ENCODE measurements at regions not wholly inside any gene's neighbourhood (a gene's known extent, or its start where the extent isn't known, plus 50 kb on each side); places are given as distances from the start of the nearest gene placed in this dataset.

DNA sequence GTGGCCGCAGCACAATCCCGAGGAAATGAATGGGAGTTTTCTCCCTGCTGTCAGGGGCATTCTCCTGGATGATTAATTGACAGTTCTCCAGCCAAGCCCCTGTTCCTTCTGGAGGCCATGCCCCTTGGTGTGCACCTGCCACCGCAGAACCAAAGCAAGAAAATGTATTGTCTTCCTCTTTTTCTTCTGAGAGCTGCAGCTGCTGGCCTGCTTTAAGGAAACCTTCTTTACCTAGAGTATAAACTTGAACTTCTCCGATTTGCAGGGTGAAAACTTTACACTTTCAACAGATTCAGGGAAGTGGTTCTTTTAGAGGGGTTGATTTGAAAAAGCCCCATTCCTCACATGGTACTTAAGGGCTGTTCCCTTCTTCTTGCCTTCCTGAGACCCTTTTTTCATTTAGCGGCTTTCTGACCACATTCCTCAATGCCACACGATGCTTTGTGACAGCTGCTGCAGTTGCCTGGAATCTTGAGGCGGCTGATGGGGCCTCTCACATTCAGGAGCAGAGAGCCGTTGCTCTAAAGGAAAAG, 402.8 kb downstream of the TXNL1 start (continued):
- TF ChIP-seq, protein P1, sequence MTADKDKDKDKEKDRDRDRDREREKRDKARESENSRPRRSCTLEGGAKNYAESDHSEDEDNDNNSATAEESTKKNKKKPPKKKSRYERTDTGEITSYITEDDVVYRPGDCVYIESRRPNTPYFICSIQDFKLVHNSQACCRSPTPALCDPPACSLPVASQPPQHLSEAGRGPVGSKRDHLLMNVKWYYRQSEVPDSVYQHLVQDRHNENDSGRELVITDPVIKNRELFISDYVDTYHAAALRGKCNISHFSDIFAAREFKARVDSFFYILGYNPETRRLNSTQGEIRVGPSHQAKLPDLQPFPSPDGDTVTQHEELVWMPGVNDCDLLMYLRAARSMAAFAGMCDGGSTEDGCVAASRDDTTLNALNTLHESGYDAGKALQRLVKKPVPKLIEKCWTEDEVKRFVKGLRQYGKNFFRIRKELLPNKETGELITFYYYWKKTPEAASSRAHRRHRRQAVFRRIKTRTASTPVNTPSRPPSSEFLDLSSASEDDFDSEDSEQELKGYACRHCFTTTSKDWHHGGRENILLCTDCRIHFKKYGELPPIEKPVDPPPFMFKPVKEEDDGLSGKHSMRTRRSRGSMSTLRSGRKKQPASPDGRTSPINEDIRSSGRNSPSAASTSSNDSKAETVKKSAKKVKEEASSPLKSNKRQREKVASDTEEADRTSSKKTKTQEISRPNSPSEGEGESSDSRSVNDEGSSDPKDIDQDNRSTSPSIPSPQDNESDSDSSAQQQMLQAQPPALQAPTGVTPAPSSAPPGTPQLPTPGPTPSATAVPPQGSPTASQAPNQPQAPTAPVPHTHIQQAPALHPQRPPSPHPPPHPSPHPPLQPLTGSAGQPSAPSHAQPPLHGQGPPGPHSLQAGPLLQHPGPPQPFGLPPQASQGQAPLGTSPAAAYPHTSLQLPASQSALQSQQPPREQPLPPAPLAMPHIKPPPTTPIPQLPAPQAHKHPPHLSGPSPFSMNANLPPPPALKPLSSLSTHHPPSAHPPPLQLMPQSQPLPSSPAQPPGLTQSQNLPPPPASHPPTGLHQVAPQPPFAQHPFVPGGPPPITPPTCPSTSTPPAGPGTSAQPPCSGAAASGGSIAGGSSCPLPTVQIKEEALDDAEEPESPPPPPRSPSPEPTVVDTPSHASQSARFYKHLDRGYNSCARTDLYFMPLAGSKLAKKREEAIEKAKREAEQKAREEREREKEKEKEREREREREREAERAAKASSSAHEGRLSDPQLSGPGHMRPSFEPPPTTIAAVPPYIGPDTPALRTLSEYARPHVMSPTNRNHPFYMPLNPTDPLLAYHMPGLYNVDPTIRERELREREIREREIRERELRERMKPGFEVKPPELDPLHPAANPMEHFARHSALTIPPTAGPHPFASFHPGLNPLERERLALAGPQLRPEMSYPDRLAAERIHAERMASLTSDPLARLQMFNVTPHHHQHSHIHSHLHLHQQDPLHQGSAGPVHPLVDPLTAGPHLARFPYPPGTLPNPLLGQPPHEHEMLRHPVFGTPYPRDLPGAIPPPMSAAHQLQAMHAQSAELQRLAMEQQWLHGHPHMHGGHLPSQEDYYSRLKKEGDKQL (CRISPR knock-in tag; IDR thresholded peaks at IDR 0.05; ENCODE audit: borderline replicate concordance): no peak
- TF ChIP-seq ATF1 (CRISPR knock-in tag; IDR thresholded peaks at IDR 0.05) (no peak), ATF1 (tag; IDR thresholded peaks at IDR 0.05) (no peak), KDM2B (CRISPR knock-in tag; IDR thresholded peaks at IDR 0.05) (no peak), MED1 (CRISPR knock-in tag; IDR thresholded peaks at IDR 0.05; ENCODE audit: borderline replicate concordance) (no peak), TSC22D4 (tag; IDR thresholded peaks at IDR 0.05) (no peak), MCM3 (IDR thresholded peaks at IDR 0.05) (no peak)
- TF ChIP-seq, protein P2, sequence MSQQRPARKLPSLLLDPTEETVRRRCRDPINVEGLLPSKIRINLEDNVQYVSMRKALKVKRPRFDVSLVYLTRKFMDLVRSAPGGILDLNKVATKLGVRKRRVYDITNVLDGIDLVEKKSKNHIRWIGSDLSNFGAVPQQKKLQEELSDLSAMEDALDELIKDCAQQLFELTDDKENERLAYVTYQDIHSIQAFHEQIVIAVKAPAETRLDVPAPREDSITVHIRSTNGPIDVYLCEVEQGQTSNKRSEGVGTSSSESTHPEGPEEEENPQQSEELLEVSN (IDR thresholded peaks at IDR 0.05; ENCODE audit: borderline replicate concordance in 1 of 2, extremely low read depth in 1 of 2, insufficient read depth in 1 of 2, insufficient read length in 1 of 2, low read depth in 1 of 2, low read length in 1 of 2, poor library complexity in 1 of 2, severe bottlenecking in 1 of 2): no peak
- TF ChIP-seq, protein P3, sequence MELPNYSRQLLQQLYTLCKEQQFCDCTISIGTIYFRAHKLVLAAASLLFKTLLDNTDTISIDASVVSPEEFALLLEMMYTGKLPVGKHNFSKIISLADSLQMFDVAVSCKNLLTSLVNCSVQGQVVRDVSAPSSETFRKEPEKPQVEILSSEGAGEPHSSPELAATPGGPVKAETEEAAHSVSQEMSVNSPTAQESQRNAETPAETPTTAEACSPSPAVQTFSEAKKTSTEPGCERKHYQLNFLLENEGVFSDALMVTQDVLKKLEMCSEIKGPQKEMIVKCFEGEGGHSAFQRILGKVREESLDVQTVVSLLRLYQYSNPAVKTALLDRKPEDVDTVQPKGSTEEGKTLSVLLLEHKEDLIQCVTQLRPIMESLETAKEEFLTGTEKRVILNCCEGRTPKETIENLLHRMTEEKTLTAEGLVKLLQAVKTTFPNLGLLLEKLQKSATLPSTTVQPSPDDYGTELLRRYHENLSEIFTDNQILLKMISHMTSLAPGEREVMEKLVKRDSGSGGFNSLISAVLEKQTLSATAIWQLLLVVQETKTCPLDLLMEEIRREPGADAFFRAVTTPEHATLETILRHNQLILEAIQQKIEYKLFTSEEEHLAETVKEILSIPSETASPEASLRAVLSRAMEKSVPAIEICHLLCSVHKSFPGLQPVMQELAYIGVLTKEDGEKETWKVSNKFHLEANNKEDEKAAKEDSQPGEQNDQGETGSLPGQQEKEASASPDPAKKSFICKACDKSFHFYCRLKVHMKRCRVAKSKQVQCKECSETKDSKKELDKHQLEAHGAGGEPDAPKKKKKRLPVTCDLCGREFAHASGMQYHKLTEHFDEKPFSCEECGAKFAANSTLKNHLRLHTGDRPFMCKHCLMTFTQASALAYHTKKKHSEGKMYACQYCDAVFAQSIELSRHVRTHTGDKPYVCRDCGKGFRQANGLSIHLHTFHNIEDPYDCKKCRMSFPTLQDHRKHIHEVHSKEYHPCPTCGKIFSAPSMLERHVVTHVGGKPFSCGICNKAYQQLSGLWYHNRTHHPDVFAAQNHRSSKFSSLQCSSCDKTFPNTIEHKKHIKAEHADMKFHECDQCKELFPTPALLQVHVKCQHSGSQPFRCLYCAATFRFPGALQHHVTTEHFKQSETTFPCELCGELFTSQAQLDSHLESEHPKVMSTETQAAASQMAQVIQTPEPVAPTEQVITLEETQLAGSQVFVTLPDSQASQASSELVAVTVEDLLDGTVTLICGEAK (IDR thresholded peaks at IDR 0.05): no peak
- TF ChIP-seq, protein P3 (CRISPR knock-in tag; IDR thresholded peaks at IDR 0.05): no peak
- TF ChIP-seq, protein P4, sequence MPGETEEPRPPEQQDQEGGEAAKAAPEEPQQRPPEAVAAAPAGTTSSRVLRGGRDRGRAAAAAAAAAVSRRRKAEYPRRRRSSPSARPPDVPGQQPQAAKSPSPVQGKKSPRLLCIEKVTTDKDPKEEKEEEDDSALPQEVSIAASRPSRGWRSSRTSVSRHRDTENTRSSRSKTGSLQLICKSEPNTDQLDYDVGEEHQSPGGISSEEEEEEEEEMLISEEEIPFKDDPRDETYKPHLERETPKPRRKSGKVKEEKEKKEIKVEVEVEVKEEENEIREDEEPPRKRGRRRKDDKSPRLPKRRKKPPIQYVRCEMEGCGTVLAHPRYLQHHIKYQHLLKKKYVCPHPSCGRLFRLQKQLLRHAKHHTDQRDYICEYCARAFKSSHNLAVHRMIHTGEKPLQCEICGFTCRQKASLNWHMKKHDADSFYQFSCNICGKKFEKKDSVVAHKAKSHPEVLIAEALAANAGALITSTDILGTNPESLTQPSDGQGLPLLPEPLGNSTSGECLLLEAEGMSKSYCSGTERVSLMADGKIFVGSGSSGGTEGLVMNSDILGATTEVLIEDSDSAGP (CRISPR knock-in tag; IDR thresholded peaks at IDR 0.05): no peak
